ENCODE measurements at regions not wholly inside any gene's neighbourhood (a gene's known extent, or its start where the extent isn't known, plus 50 kb on each side); places are given as distances from the start of the nearest gene placed in this dataset.

GRCh38 chr5:96595300-96596090 is 66.7 kb upstream of the CAST start:
- peak; percentile 13 for DNase-seq

- no peak for DNase-seq
Measured at GRCh38 chr5:96597438-96598020, 64.6 kb upstream of the CAST start.

DNA sequence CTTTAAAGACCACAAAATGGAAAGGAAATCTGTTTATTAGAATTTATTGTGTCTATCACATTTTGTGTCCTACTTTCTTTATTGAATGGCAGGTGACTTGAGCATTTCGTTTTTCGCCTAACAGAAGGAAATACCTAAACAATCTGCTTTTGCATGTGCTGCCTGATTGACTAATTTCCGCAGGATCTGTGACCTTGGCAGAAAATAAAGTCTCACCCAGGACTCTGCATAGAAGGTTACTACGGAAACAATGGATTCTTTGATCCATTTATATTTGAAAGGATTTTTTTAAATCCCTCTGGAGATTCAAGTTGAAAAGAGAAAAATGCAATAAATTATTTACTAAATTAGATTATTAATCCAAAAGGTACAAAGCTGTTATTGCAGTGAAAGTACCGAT is 61.0 kb upstream of the CAST start:
- DNase-seq = no peak

GRCh38 chr5:96601715-96602244 is 60.4 kb upstream of the CAST start:
- peak; percentile 61 for DNase-seq

DNA sequence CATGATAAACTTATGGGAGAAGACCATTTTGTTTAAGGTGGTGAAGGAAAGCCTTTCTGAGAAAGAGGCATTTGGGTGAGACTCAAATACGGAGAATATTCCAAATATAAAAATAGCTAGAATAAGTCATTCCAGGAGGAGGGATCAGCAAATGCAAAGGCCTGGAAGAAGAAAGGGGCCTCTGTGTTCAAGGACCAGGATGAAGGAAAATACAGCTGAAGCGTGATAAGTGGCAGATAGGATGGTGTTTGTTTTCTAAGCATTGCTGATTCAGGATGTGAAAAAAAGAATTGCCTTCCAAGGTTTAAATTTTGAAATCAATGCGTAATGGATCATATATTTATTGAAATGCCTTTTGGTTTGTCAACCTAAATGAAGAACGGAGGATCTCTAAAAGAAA is 59.4 kb upstream of the CAST start:
- no peak for DNase-seq

DNA sequence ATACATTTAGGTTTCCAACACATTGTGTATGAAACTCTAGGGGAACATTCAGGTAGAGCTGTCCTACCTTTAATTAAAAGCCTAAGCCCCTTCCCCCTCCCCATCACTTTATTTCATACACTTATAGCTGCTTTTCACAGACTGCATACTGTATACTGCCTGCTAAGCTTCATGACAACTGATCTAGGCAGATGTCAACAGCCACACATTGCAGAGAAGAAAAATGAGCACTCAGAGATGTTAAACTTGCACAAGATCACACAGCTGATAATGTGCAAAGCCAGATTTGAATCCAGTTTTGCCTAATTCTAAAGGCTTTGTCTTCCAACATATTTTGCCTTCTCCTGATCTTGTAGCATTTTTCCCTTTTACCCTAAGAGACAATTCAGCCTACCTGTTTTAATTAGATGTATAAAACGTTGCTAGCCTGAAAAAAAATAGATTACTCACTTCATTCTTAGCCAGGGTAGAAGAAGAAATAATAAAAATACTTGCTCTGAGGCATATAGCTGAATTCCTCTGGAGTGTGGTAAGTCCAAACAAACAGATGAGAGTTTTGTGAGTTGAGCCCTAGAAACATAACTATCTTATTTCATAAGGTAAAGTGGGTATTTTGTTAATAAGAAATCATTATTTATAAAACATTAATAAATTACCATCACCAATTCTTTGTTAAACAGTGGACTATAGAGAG is 56.9 kb upstream of the CAST start:
- no peak for DNase-seq

DNA sequence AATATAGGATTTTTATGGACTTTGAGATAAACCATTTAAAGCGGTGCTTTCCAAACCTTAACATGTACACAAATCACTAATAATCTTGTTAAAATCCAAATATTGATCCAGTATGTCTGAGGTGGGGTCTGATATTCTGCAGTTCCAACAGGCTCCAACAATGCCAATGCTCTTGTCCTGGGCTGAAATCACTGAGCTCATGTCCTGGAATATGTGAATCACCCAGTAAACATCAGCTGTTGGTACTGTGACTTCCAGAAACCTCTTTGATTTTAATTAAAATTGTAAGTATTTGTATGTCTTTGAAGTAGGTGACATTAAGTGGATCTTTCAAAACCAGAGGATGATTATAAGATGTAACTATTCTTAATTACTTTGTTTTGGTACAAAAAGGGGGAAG is 52.8 kb upstream of the CAST start:
- no peak for DNase-seq

DNA sequence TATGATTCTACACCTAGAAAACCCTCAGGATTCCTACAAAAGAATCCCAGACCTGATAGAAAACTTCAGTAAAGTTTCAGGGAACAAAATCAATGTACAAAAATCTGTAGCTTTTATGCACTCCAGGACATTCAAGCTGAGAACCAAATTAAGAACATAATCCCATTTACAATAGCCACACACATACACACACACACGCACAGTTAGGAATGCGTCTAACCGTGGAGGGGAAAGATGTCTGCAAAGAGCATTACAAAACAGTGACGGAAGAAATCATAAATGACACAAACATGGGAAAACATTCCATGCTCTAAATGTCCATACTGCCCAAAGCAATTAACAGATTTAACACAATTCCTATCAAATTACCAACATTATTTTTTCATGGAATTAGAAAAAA is 51.4 kb upstream of the CAST start:
- DNase-seq = no peak

DNA sequence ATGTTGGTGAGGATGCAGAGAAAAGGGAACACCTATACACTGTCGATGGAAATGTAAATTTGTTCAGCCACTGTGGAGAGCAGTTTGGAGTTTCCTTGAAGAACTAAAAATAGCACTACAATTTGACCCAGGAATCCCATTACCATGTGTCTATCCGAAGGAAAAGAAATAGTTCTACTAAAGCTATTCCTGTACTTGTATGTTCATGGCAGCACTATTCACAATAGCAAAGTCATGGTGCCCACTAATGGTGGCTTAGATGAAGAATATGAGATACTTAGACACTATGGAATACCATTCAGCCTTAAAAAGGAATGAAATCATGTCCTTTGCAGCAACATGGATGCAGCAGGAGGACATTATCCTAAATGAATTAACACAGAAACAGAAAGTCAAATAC is 50.2 kb upstream of the CAST start:
- no peak for DNase-seq
